Stimulated activated CD4-positive, alpha-beta T cell treated with anti-CD3 and anti-CD28 coated beads, Interleukin-12 subunit alpha, Interleukin-12 subunit beta, amount 100 ng/mL, for 24 hours (primary cell): ENCODE measurements at regions not wholly inside any gene's neighbourhood (a gene's known extent, or its start where the extent isn't known, plus 50 kb on each side); places are given as distances from the start of the nearest gene placed in this dataset.

Experiments
- DNase-seq, 2 experiments: peaks; one replicate each; pipeline ENCODE4 v3.0.0-alpha.2; 2020; ENCODE audit warnings: low read depth in 2 of 2

DNA sequence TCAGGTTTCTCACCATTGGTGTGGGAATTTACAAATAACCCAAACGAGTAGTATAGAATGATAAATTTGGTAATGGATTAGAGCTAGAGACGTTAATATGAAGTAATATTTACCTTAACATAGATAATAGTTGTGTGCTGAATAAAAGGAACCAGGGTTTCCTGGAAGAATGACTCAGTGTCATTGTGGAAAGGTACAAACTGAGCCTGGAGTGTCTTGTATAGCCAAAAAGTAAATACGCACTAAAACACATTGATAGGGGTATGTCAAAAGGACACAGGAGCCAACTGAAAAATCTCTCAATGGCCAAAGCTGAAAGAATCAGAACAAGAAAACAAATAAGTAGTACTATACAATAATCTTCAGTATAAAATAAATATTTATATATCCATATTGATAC is 363.5 kb downstream of the SLCO4C1 start:
- DNase-seq, result no peak

DNA sequence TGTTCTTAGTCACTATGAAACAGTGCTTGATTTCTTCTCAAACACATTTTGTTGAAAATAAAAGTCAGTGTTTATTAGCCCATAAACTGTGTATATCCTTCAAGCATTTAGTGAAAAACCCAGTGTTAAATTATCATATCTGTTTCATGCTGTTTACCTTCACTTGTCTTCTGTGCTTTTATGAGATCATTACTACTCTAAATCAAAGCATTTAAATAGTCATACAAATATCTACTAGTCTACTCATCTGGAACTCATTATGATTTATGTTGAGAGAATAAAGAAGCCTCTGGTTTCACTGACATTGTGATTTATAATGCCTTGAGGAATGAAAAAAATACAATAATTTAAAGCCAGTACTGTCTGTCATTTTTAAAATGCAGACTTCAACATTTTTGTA is 366.5 kb downstream of the SLCO4C1 start:
- DNase-seq, result no peak

DNA sequence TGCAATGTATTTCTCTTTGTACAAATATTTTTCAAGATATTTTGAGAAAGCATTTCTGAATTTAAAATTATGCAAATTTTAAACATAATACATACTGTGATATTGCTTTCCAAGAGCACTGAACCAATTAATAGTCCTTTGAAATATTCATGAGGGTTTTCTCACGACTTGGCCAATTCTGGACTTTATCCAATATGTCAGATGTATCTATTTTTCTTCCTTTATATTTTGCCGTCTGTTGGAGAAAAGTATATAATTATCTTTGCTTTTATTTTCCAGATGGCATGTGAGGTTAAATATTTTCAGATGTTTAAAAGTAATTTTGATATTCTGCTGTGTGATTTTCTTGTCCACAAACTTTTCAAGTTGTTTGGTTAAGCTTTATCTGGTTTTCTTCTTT is 378.9 kb downstream of the SLCO4C1 start:
- no peak for DNase-seq

DNA sequence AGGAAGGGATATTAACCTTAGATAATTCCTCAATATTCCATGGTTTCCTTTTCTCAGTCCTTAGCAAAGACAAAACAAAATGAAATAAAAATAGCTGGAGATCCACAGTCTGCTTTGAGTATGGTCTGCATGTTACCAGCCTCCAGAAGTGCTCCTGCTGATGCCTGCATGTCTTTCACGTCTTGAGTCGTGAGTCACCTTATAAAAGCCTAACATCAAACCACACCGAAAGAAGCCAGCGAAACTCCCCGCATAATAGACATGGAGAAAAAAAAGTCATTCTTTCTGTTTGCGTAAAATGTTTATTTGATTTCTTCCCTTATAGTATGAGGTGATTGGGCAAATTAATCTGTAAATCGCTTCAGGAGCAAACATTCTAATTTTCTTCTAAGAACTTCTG is 380.5 kb downstream of the SLCO4C1 start:
- no peak for DNase-seq

DNA sequence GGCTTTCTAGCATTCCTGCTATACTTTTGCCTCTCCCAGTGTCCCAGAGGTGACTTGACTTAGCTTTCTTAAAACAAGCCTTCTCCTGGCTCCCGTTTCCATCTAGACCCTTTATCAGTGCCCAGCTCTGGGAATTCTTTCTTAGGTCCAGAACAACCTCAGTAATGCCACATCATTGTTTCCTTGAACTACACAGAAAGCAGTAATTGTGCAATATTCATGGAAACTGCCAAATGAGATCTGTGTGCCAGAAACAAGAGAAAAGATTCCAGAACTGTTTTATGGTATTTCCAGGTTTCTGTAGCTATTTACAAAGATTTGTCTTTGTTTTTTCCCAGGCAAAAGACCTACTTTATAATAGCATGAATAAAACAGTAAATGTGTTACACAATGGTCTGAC is 391.3 kb downstream of the SLCO4C1 start:
- DNase-seq, result no peak

DNA sequence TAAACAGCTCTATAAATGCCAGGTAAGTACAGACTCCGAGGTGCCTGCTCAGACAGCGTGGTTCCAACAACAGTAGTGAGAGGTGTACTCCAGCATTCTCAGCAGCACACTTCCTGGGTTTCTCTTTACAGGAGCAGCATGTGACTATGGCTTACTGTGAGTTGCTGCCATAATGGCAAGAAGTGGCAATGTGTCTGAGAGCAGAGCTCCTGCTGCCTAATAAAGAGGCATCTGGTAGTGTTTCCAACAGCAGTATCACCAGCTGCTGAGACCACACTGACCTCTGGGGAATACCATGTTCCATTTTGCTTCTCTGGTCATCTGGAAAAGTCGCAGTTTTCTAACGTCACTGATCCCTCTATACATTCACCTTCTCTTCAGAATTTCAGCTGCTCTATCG is 398.2 kb downstream of the SLCO4C1 start:
- DNase-seq, result no peak

DNA sequence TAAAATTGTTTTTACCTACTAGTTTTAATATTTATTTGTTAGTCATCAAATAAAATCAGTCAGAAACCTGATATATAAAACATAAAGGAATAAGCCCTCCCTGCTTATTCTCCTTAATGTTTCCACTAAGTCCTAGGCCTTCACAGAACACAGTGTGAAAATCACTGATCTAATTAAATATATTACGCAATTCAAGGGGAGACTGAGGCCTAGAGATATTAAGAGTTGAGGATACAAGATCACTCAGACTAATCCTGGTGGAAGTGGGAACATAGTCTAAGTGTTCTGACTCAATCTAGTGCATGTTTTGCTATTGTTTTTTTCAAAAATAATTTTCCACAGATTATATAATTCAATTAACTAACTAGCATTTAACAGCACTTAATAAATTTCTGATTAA is 401.1 kb downstream of the SLCO4C1 start:
- no peak for DNase-seq

DNA sequence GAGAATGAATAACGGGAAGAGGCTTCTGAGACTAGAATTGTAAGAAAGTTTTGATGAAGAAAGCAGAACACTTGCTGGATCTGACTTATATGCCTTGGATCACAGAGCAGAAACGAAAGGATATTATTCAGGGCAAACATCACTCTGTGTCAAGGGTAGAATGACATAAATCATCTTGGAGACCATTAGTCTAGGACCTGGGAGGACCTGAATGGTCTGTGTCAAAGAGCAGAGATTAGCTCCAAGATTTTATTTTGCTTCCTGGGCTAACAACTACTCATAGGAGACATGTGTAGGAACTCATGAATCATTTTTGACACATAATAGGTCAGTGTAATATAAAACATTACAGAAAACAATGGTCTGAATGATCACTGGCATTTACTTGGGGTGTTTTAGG is 417.9 kb downstream of the SLCO4C1 start:
- DNase-seq, result no peak

DNA sequence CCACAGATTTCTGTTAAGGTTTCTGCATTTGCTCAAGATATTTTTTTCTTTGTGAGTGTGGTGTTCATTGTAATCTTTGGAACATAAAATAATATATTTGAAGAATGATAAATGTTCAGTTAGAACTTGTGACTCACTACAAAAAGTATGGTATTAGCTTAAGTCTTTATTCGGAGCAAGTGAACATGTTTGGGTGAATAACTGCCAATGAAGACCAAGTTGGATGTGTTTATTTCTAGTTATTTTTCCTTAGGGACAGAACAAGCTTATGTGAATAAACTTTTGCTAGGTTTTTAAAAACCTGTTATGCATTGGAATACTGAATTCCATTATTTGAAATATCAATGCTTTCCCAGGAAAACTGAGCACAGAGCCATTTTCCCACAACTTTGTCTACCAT is 418.6 kb downstream of the SLCO4C1 start:
- no peak for DNase-seq

DNA sequence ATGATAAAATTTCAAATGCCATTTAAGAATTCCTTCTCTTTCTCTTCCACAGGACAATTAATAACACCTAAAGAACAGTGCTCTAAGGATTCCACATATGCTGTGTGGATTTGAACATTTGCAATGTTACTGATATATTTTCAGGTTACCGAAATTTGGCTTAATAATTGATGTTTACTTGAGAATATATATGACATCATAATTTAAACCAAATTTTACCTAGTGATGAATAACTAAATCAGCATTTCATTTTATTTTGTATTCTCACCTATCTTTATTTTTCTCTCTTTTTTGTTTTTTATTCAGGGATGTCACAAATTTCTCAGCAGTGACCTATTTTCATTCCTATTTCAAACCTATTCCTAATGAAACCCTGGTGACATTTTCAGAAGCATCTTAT is 429.6 kb downstream of the SLCO4C1 start:
- no peak for DNase-seq

DNA sequence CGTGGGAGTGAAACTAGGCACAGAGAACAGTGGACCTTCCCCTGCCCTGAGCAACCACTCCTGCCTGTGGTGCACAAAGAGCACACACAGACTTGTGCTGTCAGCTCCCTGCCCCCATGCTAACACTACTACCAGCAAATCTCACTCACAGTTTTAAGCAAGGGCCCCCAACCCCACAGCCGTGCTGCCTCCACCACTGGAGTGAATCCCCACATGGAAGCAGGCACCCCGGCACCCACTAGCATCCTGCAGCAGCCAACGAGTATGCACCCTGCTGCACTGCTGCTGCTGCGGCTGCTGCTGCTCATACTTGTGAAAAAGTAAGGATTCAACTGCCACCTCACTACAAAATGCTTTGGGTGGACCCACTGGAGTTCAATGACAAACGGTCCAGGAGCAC is 435.5 kb downstream of the SLCO4C1 start:
- DNase-seq, result no peak

DNA sequence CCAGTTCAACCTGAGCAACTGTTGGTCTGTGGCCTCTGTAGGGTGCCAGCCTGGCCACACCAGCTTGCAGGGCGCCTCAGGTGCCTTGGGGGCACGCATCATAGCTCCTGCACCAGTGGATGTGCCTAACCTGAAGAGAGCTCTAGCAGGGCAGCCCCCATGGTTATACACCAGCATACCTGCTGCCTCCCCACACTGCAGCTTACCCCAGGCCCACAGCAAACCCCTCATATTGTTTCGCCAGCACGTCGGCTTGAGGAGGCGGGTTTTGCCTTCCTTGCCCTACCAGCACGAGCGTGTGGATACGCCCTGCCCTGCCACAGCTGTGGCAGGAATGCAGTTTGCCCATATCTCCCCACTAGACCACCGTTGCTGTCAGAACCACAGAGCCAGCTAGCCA is 435.9 kb downstream of the SLCO4C1 start:
- DNase-seq, result no peak

DNA sequence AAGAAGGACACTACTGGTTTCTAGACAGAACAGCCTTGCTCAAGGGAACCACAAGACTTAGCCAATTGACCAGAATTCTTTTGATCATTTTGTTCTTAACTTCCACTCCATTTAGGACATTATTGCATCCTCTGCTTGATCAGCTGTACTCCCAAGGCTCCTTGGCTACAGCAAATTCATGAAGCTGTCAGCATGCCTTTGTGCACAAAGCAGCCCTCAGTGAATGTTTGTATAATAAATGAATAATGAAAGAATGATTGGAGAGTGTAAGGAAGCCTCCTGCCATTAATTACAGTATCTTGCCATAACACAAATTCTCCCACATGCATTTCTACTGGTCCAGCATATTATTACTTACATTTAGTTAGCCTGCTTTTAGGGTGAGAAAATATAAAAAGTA is 449.6 kb downstream of the SLCO4C1 start:
- no peak for DNase-seq

DNA sequence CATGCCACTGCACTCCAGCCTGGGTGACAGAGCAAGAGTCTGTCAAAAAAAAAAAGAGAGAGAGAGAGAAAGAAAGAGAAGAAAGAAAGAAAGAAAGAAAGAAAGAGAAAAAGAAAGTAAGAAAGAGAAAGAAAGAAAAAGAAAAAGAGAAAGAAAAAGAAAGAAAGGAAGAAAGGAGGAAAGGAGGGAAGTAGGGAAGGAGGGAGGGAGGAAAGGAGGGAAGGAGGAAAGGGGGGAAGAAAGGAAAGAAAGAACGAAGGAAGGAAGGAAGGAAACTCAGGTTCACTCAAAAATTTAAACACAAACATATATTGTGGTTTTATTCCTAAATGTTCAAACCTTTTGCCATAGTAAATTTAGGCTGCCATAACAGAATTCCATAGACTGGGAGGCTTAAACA is 453.0 kb downstream of the SLCO4C1 start:
- no peak for DNase-seq

DNA sequence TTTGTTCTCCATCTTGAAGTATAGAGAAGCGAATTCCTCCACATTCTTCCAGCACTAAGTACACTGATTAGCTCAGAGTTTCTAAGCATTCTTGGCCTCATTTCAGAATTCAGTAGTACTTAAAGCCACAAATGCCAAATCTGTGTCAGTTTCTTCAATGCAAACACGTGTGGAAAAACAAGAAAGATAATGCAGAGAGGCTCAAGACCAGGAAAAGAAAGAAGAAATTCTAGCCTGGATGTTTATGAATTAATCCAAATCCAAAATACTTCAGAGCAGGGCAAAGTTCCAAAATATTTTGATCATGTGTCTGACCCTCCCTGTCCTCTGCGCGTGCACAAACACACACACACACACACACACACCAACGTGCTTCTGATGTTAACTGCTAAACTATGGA is 457.6 kb downstream of the SLCO4C1 start:
- no peak for DNase-seq

DNA sequence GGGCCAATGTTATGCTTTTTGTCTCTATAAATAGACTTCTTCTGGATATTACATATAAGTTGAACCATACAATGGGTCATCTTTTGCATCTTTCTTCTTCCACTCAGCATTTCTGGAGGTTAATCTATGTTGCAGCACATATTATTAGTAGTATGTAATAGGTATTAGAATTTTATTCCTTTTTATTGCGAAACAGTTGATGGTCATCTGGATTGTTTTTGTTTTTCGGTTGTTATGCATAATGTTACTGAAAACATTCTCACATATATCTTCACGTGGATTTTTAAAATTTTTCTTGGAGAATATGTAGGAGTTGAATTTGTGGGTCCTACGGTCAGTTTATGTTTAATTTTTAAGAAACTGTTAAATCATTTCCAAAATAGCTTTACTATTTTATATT is 466.8 kb downstream of the SLCO4C1 start:
- DNase-seq, result no peak

DNA sequence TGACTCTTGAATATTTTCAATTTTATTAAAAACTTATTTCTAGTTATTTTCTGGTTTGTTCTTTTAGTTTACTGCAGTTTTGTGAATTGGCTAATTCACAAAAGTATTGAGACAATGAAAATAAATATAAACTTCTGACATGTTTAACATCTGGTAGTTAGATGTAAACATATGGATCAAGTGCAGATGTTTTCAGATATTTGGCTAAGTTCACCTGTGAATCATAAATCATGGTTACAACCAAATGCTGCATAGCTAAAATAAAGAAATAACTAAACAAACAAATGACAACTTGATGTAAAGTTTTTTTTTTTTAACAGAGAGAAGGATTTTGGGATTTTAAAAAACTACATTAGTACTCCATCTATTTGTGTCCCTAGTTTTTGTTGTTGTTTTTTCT is 484.6 kb downstream of the SLCO4C1 start:
- no peak for DNase-seq

DNA sequence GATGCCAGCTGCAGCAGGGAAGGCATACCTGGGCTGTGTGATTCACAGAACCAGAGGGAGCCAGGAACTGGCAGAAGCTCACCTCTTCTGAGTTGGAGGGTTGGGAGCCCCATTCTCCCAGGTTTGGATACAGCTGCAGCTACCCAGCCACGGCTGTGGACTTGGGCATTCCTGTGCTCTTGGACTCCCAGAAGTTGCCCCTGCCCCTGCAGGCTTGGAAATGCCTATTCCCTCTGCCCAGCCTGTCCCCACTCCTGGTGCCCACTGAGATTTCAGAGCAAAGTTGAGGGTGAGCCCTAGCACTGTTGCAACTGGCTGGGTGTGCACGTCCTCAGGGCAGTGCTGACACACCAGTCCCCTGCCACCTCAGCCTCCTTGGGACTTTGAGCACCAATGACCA is 489.7 kb downstream of the SLCO4C1 start:
- DNase-seq, result no peak

DNA sequence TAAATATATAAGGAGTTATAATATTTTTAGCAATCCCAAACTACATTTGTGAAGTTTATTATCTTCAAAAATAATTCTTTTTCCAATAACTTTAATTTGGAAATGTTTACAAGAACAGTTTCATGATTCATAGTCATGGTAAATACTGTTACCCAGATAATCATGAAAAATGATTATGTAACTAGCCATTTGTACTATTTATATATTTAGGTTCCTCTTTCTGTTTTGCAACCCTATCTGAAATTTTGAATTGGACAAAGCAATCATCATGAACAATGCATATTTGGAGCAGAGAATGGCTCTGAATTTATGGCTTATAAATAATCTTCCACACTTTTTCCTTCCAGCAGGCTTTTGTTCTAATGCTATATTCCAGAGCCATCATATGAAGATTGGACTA is 499.7 kb downstream of the SLCO4C1 start:
- DNase-seq, result no peak

DNA sequence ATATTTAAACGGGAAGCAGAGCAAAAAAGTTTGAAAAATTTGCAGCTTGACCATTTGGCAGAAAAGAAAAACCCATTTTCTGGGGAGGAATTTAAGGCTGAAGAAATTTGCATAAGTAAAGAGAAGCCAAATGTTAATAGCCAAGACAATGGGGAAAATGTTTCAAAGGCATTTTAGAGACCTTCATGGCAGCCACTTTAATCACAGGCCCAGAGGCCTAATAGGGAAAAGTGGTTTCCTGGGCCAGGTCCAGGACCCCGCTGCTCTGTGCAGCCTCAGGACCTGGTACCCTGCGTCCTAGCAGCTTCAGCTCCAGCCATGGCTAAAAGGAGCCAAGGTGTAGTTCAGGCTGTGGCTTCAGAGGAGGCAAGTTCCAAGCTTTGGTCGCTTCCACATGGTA is 507.3 kb downstream of the SLCO4C1 start:
- no peak for DNase-seq

DNA sequence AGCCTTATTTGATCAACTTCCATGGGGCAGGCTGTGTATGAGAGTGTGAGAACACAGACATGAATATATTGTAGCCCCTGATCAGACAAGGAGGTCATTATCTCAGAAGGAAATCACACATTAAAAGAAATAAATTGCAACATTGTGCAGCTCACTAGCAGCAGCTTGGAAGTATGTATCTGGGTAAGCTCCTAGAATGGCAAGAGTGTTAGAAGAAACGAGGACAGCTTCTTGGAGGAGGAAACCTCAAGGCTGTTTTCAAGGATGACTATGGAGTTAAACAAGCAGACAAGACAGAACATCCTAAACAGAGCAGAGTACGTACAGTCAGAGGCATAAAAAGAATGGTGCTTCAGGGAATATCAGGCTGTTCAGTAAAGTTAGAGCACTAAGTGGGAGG is 511.0 kb downstream of the SLCO4C1 start:
- DNase-seq, result no peak

DNA sequence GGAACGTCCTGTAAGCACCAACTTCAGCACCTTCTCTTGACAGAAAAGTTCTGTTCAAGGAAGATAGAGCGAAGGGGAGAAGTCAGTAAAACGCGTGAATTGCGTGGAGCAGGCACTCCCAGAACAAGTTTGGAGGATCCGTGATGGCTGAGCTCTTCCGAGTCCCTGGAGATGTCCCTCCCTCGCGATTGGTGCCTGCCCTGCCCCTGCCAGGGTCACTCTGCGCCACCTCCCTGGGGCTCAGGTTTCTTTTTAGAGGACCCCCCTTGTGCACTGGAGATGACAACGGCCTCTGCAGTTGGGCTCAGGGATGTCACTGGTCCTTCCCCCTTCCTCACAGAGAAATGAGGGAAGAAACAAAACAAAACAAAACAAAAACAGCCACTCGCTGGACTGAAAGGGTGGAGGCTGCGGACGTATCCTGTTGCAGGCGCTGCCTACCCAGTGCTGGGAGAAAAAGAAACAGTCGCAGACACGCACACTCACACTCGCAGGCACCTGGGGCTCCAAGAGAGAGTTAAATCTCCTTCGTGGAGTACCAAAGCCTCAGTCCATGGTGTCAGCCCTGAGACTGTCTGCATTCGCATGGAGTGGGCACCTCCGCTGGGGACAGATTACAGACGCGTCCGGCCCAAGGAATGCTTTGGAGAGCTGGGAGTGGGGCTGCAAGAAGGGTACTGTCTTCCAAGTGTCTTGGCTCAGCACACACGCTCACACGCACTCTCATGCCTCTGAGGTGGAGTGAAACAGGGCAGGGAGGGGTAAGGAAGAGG is 512.7 kb downstream of the SLCO4C1 start:
- DNase-seq, result no peak

DNA sequence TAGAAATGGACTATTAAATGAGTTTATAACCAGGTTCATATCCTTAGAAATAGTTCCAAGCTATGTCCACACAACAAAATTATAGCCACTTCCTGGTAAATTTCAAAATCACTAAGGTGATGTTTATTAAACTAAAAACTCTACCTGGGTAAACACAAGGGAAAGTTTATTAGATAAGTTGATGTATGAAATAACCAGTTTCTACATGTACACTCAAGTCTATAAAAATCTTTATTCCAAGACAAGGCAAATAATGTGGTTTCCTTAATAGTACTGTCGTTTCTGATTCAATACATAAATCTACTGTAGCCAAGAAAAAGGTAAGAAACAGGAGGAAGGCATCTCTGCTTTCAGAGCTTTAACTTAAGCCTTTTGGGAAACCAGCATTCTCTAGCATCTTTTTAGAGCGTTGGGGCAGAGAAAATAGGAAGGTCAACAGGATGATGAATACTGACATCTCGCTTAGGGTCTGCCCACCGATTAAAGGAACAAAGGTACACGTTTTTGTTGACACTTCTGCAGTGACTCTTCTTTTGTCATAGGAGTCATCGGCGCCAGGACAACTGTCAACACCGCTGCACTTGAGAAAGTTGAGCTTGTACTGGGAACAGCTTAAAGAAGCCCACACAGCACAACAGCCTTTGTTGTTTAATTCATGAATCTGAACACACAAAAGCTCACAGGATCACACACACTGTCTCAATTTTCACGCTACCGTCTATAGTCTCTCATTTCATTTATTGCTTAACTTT is 513.6 kb downstream of the SLCO4C1 start:
- no peak for DNase-seq

DNA sequence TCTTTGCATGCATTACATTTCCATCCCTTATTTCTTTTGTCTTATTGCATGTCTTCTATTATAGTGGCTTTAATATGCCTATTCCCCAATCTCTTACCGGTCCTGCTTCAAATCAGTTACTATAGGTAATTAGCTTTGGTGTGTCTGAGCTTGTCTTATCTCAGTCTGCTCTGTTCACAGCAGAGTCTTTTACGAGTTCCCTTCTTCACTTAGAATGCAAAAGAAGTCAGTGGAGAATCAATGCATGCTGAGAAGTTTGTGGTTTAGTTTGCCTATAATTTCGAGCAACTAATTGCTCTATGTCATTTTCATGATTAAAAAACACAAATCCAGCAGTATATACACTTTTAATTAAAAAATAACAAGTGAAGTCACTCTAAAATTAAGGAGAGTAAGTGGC is 545.0 kb downstream of the SLCO4C1 start:
- DNase-seq, result no peak
